Neuronal stem cell (in vitro differentiated cells): ENCODE measurements at regions not wholly inside any gene's neighbourhood (a gene's known extent, or its start where the extent isn't known, plus 50 kb on each side); places are given as distances from the start of the nearest gene placed in this dataset.
A peak's percentile ranks its signal among the peaks of the same experiment; 100 is the strongest.

Experiments
- DNase-seq: peaks from one replicate; pipeline ENCODE4 v3.0.0-alpha.2; 2013; ENCODE audit warnings: low spot score
- H2AFZ ChIP-seq: one replicate; pipeline ENCODE4 v1.6.1; 2013; ENCODE audit warnings: mild to moderate bottlenecking, low read length, inconsistent platforms
- H2AK5ac ChIP-seq: 2 replicates; pipeline ENCODE4 v1.6.1; 2013; ENCODE audit warnings: low read depth, mild to moderate bottlenecking, inconsistent platforms, low read length, moderate library complexity, mixed read lengths
- H2BK120ac ChIP-seq: 2 replicates; pipeline ENCODE4 v1.6.1; 2013; ENCODE audit warnings: low read depth, mild to moderate bottlenecking, inconsistent platforms, low read length, moderate library complexity, mixed read lengths
- H2BK12ac ChIP-seq: one replicate; pipeline ENCODE4 v1.6.1; 2013; ENCODE audit warnings: low read length, inconsistent platforms
- H2BK15ac ChIP-seq: 2 replicates; pipeline ENCODE4 v1.6.1; 2013; ENCODE audit warnings: mild to moderate bottlenecking, low read length, inconsistent platforms, mixed read lengths
- H2BK5ac ChIP-seq: one replicate; pipeline ENCODE4 v1.6.1; 2013; ENCODE audit warnings: inconsistent platforms, mild to moderate bottlenecking, low read length, moderate library complexity
- H3K14ac ChIP-seq: one replicate; pipeline ENCODE4 v1.6.1; 2013; ENCODE audit warnings: low read length, inconsistent platforms
- H3K18ac ChIP-seq: 2 replicates; pipeline ENCODE4 v1.6.1; 2013; ENCODE audit warnings: low read length, inconsistent platforms
- H3K23ac ChIP-seq: 2 replicates; pipeline ENCODE4 v1.6.1; 2013; ENCODE audit warnings: low read depth, mild to moderate bottlenecking, mixed read lengths, low read length, inconsistent platforms; ENCODE audit not compliant: poor library complexity
- H3K27ac ChIP-seq: replicated peaks from 3 replicates; pipeline ENCODE4 v1.5.1; 2013; ENCODE audit warnings: low read length, inconsistent platforms
- H3K27me3 ChIP-seq, 3 experiments: 2 replicates each; pipeline ENCODE4 v1.6.1; 2013; ENCODE audit warnings: low read length in 3 of 3, mild to moderate bottlenecking in 2 of 3, inconsistent platforms in 1 of 3, low read depth in 1 of 3, mixed read lengths in 1 of 3, moderate library complexity in 1 of 3; ENCODE audit not compliant: control insufficient read depth in 3 of 3, insufficient read depth in 3 of 3
- H3K36me3 ChIP-seq, 2 donors: replicated peaks in 1 of 2; 2 replicates each; pipeline ENCODE4 v1.6.1; 2013; ENCODE audit warnings: low read length in 2 of 2; ENCODE audit not compliant: control insufficient read depth in 2 of 2, insufficient read depth in 2 of 2
- H3K4ac ChIP-seq: 2 replicates; pipeline ENCODE4 v1.6.1; 2013; ENCODE audit warnings: inconsistent platforms, mild to moderate bottlenecking, low read length, moderate library complexity
- H3K4me1 ChIP-seq, 2 donors: 1 replicate in 1 of 2; 2 replicates in 1 of 2; pipeline ENCODE4 v1.6.1; 2013; ENCODE audit warnings: low read length in 2 of 2, low read depth in 1 of 2; ENCODE audit not compliant: control insufficient read depth in 2 of 2, insufficient read depth in 1 of 2
- H3K4me2 ChIP-seq: one replicate; pipeline ENCODE4 v1.6.1; 2013; ENCODE audit warnings: mild to moderate bottlenecking, low read length, inconsistent platforms; ENCODE audit not compliant: insufficient read depth, poor library complexity, severe bottlenecking
- H3K4me3 ChIP-seq, 2 donors: 2 replicates each; pipeline ENCODE4 v1.5.1; 2013; ENCODE audit warnings: low read length in 2 of 2, mild to moderate bottlenecking in 2 of 2, inconsistent platforms in 1 of 2, moderate library complexity in 1 of 2
- H3K79me1 ChIP-seq: one replicate; pipeline ENCODE4 v1.6.1; 2013; ENCODE audit warnings: low read depth, mild to moderate bottlenecking, inconsistent platforms, low read length, moderate library complexity
- H3K9ac ChIP-seq: one replicate; pipeline ENCODE4 v1.6.1; 2013; ENCODE audit warnings: mild to moderate bottlenecking, low read depth, low read length, inconsistent platforms; ENCODE audit not compliant: poor library complexity
- H3K9me3 ChIP-seq, 2 donors: replicated peaks in 1 of 2; 2 replicates each; pipeline versions ENCODE3 to v1.6.1; 2013; ENCODE audit warnings: low read length in 2 of 2, mild to moderate bottlenecking in 2 of 2, inconsistent platforms in 1 of 2, low read depth in 1 of 2, mixed read lengths in 1 of 2, moderate library complexity in 1 of 2; ENCODE audit not compliant: control insufficient read depth in 2 of 2, insufficient read depth in 1 of 2
- H4K8ac ChIP-seq: one replicate; pipeline ENCODE4 v1.6.1; 2013; ENCODE audit warnings: low read depth, mild to moderate bottlenecking, inconsistent platforms, low read length, moderate library complexity
- H4K91ac ChIP-seq: one replicate; pipeline ENCODE4 v1.6.1; 2013; ENCODE audit warnings: low read length, low read depth, mild to moderate bottlenecking, inconsistent platforms; ENCODE audit not compliant: poor library complexity
- WGBS, 2 donors: extraction: QIAGEN DNeasy Blood & Tissue Kit; methylation state at CpG; one replicate each; pipeline ENCODE4 v1.1.7; 2013; ENCODE audit warnings: missing lambda C conversion rate in 2 of 2, mixed read lengths in 1 of 2; ENCODE audit not compliant: insufficient read length in 2 of 2, insufficient replicate concordance in 1 of 2; ENCODE audit errors: extremely low coverage in 2 of 2; 5-methylcytosine and 5-hydroxymethylcytosine counted together

GRCh38 chr4:141812158-141812557 lies 175.8 kb downstream of the IL15 start:
- no peak overlapping the region for H3K4me2 ChIP-seq
- no peak overlapping the region for H3K14ac ChIP-seq
- H3K79me1 ChIP-seq, result no peaks in the 10 kb centered on the region
- H3K27ac ChIP-seq, result no peak overlapping the region
- no peak overlapping the region for H3K9ac ChIP-seq
- no peak overlapping the region for H2BK5ac ChIP-seq
- no peaks in the 10 kb centered on the region for H3K9me3 ChIP-seq
- H3K4ac ChIP-seq, result no peak overlapping the region
- H2AK5ac ChIP-seq, result no peak overlapping the region
- no peak overlapping the region for H3K4me3 ChIP-seq
- H3K36me3 ChIP-seq, result no peaks in the 10 kb centered on the region
- no peaks in the 10 kb centered on the region for H3K27me3 ChIP-seq
- no peak overlapping the region for H4K8ac ChIP-seq
- H2BK15ac ChIP-seq, result no peak overlapping the region
- H4K91ac ChIP-seq, result no peak overlapping the region
- no peak overlapping the region for H2BK120ac ChIP-seq
- no peak overlapping the region for H2AFZ ChIP-seq
- no peak for DNase-seq
- H3K4me1 ChIP-seq, result peaks cover 0 to 3% of the 10 kb centered on the region in 2 donors
- no peak overlapping the region for H2BK12ac ChIP-seq
- no peak overlapping the region for H3K18ac ChIP-seq
- H3K23ac ChIP-seq, result no peak overlapping the region

DNA sequence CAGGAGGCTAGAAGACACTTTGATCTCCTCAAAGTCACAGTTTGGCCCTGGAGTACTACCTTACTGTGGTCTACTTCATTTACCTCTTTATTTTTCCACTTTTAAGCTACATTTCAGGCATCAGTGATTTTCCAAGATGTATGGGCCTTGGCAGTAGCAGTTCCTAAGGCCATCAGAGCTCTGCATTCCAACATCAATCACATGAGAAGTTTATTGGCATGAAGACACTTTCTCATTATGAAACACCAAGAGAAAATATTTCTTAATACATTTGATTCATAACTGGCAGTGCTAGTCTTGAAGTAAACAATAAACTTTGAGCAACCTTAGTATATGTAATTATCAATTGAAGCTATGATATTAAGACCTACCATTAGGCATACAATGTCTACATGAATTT lies 178.1 kb downstream of the IL15 start:
- no peak for DNase-seq
- no peak overlapping the region for H2BK15ac ChIP-seq
- H4K91ac ChIP-seq, result no peak overlapping the region
- H3K79me1 ChIP-seq, result no peaks in the 10 kb centered on the region
- no peak overlapping the region for H4K8ac ChIP-seq
- H3K27ac ChIP-seq, result no peak overlapping the region
- H3K18ac ChIP-seq, result no peak overlapping the region
- no peak overlapping the region for H2AK5ac ChIP-seq
- no peak overlapping the region for H3K4me2 ChIP-seq
- no peak overlapping the region for H2BK12ac ChIP-seq
- H2BK5ac ChIP-seq, result no peak overlapping the region
- H2BK120ac ChIP-seq, result no peak overlapping the region
- H3K14ac ChIP-seq, result no peak overlapping the region
- no peak overlapping the region for H3K4ac ChIP-seq
- no peak overlapping the region for H3K4me3 ChIP-seq
- no peaks in the 10 kb centered on the region for H3K27me3 ChIP-seq
- H3K23ac ChIP-seq, result no peak overlapping the region
- no peak overlapping the region for H2AFZ ChIP-seq
- H3K9me3 ChIP-seq, result no peaks in the 10 kb centered on the region
- H3K9ac ChIP-seq, result no peak overlapping the region
- H3K36me3 ChIP-seq, result no peaks in the 10 kb centered on the region
- H3K4me1 ChIP-seq, result peaks cover 0 to 3% of the 10 kb centered on the region in 2 donors

DNA sequence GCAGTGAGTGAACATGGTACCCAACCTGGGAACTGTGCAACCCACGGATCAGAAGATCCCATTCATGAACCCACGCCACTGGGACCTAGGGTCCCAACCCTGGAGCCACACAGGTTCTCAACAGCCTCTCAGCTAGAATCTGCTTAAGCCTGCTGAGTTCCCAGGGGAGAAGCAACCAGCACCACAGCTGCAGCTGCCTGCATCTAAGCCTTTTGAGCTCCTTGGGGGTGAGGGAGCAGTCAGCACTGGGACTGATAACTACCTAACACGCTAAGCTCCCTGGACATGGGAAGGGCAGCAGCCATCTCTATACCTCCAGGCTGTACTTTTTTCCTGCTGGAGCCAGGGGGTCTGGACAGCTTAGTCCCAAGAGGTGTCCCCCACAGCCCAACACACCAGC lies 179.3 kb downstream of the IL15 start:
- DNase-seq, result no peak
- no peak overlapping the region for H3K27ac ChIP-seq

GRCh38 chr4:141826260-141826659 lies 189.9 kb downstream of the IL15 start:
- Histone ChIP-seq H4K91ac (no peak overlapping the region), H2BK12ac (no peak overlapping the region), H3K23ac (no peak overlapping the region), H2AK5ac (no peak overlapping the region), H2AFZ (no peak overlapping the region), H3K4me3 (no peak overlapping the region), H3K27ac (no peak overlapping the region), H3K9ac (no peak overlapping the region), H3K4ac (no peak overlapping the region), H3K36me3 (no peaks in the 10 kb centered on the region), H3K14ac (no peak overlapping the region), H3K4me1 (no peaks in the 10 kb centered on the region), H2BK15ac (no peak overlapping the region), H3K27me3 (no peaks in the 10 kb centered on the region), H2BK5ac (no peak overlapping the region), H2BK120ac (no peak overlapping the region), H3K9me3 (no peaks in the 10 kb centered on the region), H3K4me2 (no peak overlapping the region), H4K8ac (no peak overlapping the region), H3K18ac (no peak overlapping the region), H3K79me1 (no peaks in the 10 kb centered on the region)
- no CpG with 5 or more reads among the region's 1 CpG for WGBS, 2 donors
- DNase-seq, result no peak

More for the DNA sequence above, 179.3 kb downstream of the IL15 start:
- H2BK12ac ChIP-seq, result no peak overlapping the region
- H3K4ac ChIP-seq, result no peak overlapping the region
- H3K4me2 ChIP-seq, result no peak overlapping the region
- no peaks in the 10 kb centered on the region for H3K79me1 ChIP-seq
- H3K9me3 ChIP-seq, result no peaks in the 10 kb centered on the region
- H3K14ac ChIP-seq, result peak overlapping the region; percentile 56
- peaks cover 0 to 1% of the 10 kb centered on the region in 2 donors for H3K4me1 ChIP-seq
- H3K18ac ChIP-seq, result peak overlapping the region; percentile 17
- H2BK15ac ChIP-seq, result no peak overlapping the region
- H4K8ac ChIP-seq, result no peak overlapping the region
- H2BK120ac ChIP-seq, result no peak overlapping the region
- H3K9ac ChIP-seq, result no peak overlapping the region
- WGBS, 2 donors, result no CpG with 5 or more reads among the region's 3 CpGs
- H2AFZ ChIP-seq, result no peak overlapping the region
- no peak overlapping the region for H4K91ac ChIP-seq
- no peaks in the 10 kb centered on the region for H3K36me3 ChIP-seq
- no peak overlapping the region for H3K23ac ChIP-seq
- H3K27me3 ChIP-seq, result no peaks in the 10 kb centered on the region
- H2AK5ac ChIP-seq, result no peak overlapping the region
- no peak overlapping the region for H3K4me3 ChIP-seq
- no peak overlapping the region for H2BK5ac ChIP-seq
